ENCODE measurements at regions not wholly inside any gene's neighbourhood (a gene's known extent, or its start where the extent isn't known, plus 50 kb on each side); places are given as distances from the start of the nearest gene placed in this dataset.

GRCh38 chr1:195744256-195744655 lies 864.0 kb downstream of the KCNT2 start:
- H3K27ac ChIP-seq, result no peak overlapping the region
- no peak for TF ChIP-seq ZFX (IDR thresholded peaks at IDR 0.05; ENCODE audit: borderline replicate concordance)
- no peak for TF ChIP-seq CTCF (IDR thresholded peaks at IDR 0.05)

GRCh38 chr1:195740862-195741261 lies 867.4 kb downstream of the KCNT2 start:
- no peak overlapping the region for H3K27ac ChIP-seq
- no peak for TF ChIP-seq CTCF (IDR thresholded peaks at IDR 0.05)
- no peak for TF ChIP-seq ZFX (IDR thresholded peaks at IDR 0.05; ENCODE audit: borderline replicate concordance)

- no peak overlapping the region for H3K27ac ChIP-seq
Measured at GRCh38 chr1:195738966-195739650, 869.1 kb downstream of the KCNT2 start.

GRCh38 chr1:195735140-195735539 lies 873.1 kb downstream of the KCNT2 start:
- no peak overlapping the region for H3K27ac ChIP-seq
- TF ChIP-seq CTCF (IDR thresholded peaks at IDR 0.05) (no peak), ZFX (IDR thresholded peaks at IDR 0.05; ENCODE audit: borderline replicate concordance) (no peak)

More at GRCh38 chr1:195738966-195739650, 869.1 kb downstream of the KCNT2 start:
- TF ChIP-seq ZFX (IDR thresholded peaks at IDR 0.05; ENCODE audit: borderline replicate concordance) (no peak), CTCF (IDR thresholded peaks at IDR 0.05) (no peak)

- TF ChIP-seq ZFX (IDR thresholded peaks at IDR 0.05; ENCODE audit: borderline replicate concordance), result no peak
- peak; percentile 75 for TF ChIP-seq CTCF (IDR thresholded peaks at IDR 0.05)
- no peak overlapping the region for H3K27ac ChIP-seq
Measured at GRCh38 chr1:195733826-195734225, 874.4 kb downstream of the KCNT2 start.

GRCh38 chr1:195733408-195733807 lies 874.8 kb downstream of the KCNT2 start:
- TF ChIP-seq ZFX (IDR thresholded peaks at IDR 0.05; ENCODE audit: borderline replicate concordance) (no peak), CTCF (IDR thresholded peaks at IDR 0.05) (no peak)

GRCh38 chr1:195731385-195731784 lies 876.9 kb downstream of the KCNT2 start:
- no peak for TF ChIP-seq CTCF (IDR thresholded peaks at IDR 0.05)
- no peak for TF ChIP-seq ZFX (IDR thresholded peaks at IDR 0.05; ENCODE audit: borderline replicate concordance)
- H3K27ac ChIP-seq, result no peak overlapping the region

More at GRCh38 chr1:195733408-195733807, 874.8 kb downstream of the KCNT2 start:
- no peak overlapping the region for H3K27ac ChIP-seq

All from 22Rv1 (cell line).